Fibroblast of pulmonary artery (primary cell): ENCODE measurements at regions not wholly inside any gene's neighbourhood (a gene's known extent, or its start where the extent isn't known, plus 50 kb on each side); places are given as distances from the start of the nearest gene placed in this dataset.

ENCODE experiments used
- DNase-seq: peaks from one replicate; pipeline ENCODE4 v3.0.0-alpha.2; 2010; ENCODE audit warnings: low read depth
- H3K4me3 ChIP-seq: replicated peaks from 2 replicates; pipeline ENCODE4 v1.5.1; 2011; ENCODE audit warnings: low read depth, mild to moderate bottlenecking, control low read depth, low read length, moderate library complexity
- CTCF ChIP-seq: IDR thresholded peaks from 2 replicates; pipeline ENCODE4 v1.5.1; 2011; ENCODE audit warnings: mild to moderate bottlenecking, control low read depth, low read length, inconsistent platforms; ENCODE audit errors: missing control alignments

- H3K4me3 ChIP-seq, result no peak overlapping the region
- no peak for TF ChIP-seq CTCF
- DNase-seq, result no peak
Observed at GRCh38 chr2:120852200-120852815, 116.6 kb downstream of the GLI2 start.

- no peak for DNase-seq
- no peak for TF ChIP-seq CTCF
- no peak overlapping the region for H3K4me3 ChIP-seq
Observed at GRCh38 chr2:120853306-120854013, 117.8 kb downstream of the GLI2 start.

GRCh38 chr2:120854014-120854620, 118.4 kb downstream of the GLI2 start:
- no peak for DNase-seq
- no peak for TF ChIP-seq CTCF
- H3K4me3 ChIP-seq, result no peak overlapping the region

GRCh38 chr2:120854766-120855530, 119.3 kb downstream of the GLI2 start:
- TF ChIP-seq CTCF, result no peak
- H3K4me3 ChIP-seq, result no peak overlapping the region
- no peak for DNase-seq

GRCh38 chr2:120855855-120856405, 120.3 kb downstream of the GLI2 start:
- TF ChIP-seq CTCF, result no peak
- no peak overlapping the region for H3K4me3 ChIP-seq
- DNase-seq, result no peak

- DNase-seq, result peak; percentile 51
- TF ChIP-seq CTCF, result peak; percentile 34
- H3K4me3 ChIP-seq, result no peak overlapping the region
Observed at GRCh38 chr2:120856421-120856862, 120.8 kb downstream of the GLI2 start.
